GM19397 (cell line): ENCODE measurements at regions not wholly inside any gene's neighbourhood (a gene's known extent, or its start where the extent isn't known, plus 50 kb on each side); places are given as distances from the start of the nearest gene placed in this dataset.

ENCODE experiments used
- ATAC-seq: cut with Tn5 transposase; IDR thresholded peaks from one replicate; pipeline ENCODE4 v1.9.1; 2021; ENCODE audit warnings: mild to moderate bottlenecking, moderate library complexity; ENCODE audit not compliant: unreplicated experiment

DNA sequence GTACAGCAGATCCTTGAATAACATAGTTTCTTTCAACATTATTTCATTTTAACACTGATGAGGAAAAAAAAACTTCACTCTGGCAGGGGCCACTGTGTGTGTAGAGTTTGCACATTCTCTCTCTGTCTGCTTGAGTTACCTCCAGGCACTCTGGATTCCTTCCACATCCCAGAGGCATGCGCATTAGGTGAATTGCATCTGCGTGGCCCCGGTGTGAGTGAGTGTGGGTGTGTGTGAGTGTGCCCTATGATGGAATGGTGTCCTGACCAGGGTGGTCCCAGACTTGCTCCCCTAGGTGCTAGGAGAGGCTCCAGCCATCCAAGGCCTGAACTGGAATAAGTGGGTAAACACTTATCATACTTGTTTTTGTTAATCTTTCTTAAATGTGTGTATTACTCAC lies 90.6 kb upstream of the LRIG3 start:
- ATAC-seq: no peak

DNA sequence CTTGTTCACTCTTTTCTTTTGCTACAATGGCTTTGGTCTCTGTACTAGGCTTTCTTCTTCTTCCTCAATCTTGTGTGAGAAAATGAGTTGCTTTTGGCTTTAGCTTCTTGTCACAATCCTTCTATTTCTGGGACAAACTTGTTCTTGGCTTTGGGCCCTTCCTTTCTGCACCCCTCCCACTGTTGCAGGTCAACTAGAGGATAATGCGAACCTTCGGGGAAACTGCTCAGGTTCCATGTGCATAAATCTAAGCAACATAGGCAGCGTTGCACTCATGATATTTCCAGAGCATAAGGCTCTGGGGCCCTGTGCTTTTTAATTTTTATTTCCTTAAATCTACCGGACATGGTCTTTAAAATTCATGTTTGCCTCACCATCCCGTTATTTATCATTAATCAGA lies 89.8 kb upstream of the LRIG3 start:
- ATAC-seq: no peak

DNA sequence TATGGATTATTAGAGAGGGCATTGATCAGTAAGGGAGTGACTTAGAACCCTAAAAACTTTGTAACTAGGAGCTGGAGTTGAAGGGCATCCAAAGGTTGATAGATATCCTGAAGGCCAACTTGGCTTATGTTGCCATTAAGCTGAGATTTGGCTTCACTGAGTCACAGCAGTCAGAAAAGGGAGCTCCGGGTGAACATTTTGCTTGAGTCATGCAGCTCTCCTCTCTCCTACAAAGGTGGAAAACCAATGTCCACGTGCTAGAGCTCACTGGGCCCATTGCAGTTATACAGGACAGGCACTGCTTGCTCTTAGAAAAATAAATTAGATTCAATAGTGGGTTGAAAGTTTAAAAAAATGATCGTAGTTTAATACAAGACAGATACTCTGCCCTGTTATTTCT lies 87.3 kb upstream of the LRIG3 start:
- no peak for ATAC-seq

DNA sequence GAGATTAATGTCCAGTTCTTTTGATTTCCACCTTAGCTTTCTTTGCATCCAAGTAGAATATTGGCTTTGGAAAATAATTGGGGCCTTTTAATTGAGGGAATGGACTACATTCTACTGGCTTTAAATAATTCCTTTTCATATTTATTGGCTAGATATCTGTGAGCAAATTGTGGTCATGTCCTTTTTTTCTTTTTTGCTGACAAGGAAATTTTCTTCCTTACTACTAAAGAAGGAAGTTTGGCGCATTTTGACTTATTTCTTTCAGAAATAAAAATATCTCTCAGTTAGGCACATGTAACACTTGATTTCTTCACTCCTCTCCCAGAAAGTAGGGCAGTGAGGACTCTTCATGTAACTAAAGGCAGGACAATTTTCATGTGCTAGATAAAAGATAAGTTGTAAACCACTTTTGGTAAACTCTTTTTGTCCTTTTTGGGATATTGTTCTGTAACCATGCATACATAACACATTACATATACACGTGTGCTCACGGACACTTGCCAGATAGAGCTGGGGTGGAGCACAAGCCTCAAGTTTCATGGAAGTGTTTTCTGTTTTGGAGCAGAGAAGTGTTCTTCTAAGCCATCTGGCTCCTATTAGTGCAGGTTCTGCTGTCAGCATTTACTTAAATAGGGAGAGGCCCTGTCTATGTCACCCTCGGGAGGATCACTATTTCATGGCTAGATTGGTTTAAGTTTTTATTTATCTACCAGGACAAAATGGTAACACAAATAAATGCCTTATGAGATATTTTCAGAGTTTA lies 85.1 kb upstream of the LRIG3 start:
- ATAC-seq: no peak

DNA sequence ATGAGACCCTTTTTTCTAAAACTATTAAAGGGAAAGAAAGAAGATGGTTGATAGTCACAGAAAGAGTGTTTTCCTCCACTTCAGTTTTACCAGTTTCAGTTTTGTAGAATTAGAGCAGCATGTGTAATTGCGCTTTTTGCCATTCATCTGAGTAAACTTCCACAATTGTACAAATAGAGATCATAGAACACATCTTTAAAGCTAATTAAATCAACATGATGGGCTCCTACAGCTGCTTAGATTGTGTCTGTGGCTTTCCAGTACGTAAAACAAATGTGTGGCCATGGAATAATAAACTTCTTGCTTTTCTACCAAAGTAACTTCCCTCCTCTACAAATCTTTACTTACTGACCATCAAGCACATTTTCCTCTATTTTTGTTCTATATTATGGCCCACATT lies 84.2 kb upstream of the LRIG3 start:
- ATAC-seq: no peak

DNA sequence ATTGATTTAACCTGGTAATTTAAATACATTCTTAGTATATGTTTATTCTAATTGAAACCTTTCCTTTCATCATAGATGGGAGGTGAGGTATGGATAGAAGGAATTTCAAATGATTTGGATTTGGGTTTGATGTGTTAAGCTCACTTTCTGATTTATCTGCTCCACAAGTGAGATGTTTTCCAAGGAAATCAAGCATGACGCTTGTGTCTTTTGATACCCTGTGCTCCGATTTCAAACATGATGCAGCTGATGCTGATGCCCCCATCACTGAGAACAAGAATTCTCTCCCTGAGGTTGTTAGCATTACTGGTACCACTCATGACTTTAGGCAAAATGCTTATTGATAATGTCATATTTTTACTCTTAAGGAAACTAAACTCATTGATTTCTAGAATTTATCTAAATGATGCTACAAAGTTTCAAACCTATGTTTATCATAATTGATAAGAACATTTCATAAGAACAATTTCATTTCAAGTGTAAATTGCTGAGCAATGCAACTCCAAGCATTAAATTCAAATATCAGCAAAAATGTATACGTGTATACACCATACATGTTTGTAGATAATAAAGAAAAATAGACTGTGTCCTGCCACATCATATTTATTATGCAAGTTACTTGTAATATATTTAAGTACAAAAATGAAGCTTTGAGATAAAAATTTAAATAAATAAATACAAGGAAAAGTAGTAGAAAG lies 75.5 kb upstream of the LRIG3 start:
- no peak for ATAC-seq

DNA sequence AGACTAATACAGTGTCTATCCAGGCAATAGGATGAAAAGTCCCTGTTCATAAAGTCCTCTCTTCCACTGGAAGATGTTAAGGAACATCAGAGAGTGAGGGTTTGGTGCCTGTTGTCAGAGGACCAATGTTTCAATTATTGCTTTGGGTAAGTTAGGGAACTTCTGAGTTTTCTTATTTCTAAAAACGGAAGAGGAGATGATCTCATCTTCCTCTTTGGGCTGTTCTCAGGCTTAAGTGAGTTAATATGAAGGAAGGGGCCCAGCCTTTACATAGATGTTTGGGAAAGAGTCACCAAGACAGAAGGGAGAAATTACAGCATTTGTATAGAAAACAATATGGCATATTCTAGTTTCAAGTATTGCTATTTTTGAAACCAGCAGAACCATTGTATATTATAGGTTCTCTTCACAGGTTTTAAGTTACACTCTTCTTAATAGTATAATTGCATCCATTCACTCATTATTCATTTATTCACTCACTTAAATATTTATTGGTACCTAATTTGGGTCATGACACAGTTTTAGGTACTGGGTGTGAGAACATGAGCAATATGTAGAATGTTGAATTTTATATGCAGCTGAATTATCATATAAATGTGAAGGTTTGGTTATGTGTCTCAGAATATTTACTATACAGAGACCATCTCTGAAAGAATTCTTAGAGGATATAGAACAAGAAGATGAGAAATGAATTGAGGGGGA lies 68.5 kb upstream of the LRIG3 start:
- no peak for ATAC-seq

DNA sequence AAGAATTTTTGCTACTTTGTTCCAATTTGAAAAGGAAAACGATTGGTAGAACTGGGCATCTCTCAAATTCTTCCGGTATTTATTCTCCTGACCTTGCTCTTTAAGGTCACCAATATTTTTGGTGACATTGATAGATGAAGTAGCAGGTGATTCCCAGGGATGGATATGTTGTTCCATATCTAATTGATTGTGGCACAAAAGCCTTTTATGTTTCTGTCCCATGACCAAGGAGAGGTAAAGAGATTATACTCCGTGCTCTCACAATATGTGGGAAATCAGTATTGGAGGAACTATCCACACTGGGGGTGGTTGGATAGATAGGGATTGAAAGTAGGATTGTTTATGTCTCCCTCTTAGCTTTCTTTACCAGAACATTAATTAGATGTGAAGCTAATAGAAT lies 61.7 kb upstream of the LRIG3 start:
- ATAC-seq: no peak

DNA sequence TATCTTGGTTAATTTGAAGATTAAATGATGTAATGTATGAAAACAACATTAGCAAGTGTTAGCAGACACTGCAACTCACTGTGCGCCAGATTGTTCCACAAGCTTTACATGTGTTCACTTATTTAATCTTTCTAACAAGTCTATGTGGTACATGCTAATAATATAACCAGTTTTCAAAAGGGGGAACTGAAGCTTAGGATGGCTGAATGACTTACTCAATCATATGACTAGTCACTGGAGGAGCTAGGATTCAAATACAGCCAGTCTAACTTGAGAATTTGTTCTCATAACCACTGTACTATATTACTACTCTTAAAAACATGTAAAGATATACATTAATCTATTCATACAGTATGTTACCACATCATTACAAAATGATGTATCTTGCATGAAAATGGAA lies 60.5 kb upstream of the LRIG3 start:
- no peak for ATAC-seq

DNA sequence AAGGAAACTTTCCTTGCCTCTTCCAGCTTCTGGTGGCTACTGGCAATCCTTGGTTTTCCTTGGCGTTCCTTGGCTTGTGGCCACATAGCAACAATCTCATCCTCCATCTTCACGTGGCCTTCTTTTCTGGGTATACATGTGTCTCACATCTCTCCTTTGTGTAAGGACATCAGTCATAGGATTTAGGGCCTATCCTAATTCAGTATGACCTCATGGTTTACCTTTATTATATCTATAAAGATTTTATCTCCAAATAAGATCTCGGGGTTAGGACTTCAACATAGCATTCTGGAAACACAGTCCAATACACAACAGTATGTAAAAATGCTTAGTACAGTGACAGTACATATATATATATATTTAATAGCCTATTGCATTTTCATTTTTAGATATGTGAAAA lies 58.4 kb upstream of the LRIG3 start:
- ATAC-seq: no peak

DNA sequence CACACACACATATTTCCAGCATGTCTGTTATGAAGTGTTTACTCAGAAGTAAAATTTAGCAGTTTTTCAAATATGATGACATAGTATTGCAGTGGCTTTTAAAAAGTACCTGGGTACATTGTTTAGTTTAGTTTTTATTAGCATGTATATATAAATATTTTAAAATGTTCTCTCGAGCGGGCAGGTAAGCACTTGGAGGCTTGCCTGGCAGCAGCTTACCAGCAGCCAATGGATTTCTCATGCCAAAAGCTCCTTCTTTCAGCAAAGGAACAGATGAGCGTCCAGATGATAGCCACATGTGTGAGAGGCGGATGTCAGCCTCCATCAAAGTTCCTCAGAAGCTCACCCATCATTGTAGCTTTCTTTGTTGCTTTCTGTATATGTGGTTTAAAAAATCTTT lies 57.2 kb upstream of the LRIG3 start:
- ATAC-seq: no peak

DNA sequence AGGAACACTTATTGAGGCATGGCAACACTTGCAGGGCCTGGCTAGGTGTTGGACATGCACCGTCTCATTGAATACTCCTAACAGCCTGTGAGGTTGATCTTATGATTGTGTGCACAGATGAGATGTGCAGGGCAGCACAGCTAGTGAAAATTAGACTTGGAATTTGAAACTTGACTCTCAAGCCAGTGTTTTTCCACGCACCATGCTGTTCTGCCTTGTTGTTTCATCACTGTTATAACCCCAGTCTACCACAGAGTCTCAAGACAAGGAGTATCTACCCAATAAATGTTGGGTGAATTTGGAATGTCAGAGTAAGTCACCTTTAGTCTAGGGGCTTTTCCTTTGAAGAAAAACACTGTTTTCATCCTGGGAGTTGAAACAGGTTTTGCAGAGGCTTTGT lies 55.8 kb upstream of the LRIG3 start:
- ATAC-seq: no peak
